IMR-90 (cell line): ENCODE measurements at regions not wholly inside any gene's neighbourhood (a gene's known extent, or its start where the extent isn't known, plus 50 kb on each side); places are given as distances from the start of the nearest gene placed in this dataset.

Source experiments
- ATAC-seq: fragments of 200-7000 bp; cut with Tn5 transposase; 2 replicates; pipeline ENCODE4 v1.9.1; 2020; ENCODE audit warnings: low read depth, mild to moderate bottlenecking, moderate library complexity
- BruUV-seq: library from RNA; stranded (reverse); fragments of 400-500 nt; replicated peaks from 2 replicates; lab custom pipeline; 2021; lab: Mats Ljungman, UMichigan
- CTCF ChIA-PET: fragments of 300-600 bp; formaldehyde crosslinking; extraction: SDS; loops from one replicate; lab custom pipeline; 2021; ENCODE audit warnings: antibody characterized with exemption; lab: Yijun Ruan, JAX
- POLR2A ChIA-PET: fragments of 300-600 bp; sonication (Branson Sonifier 250); formaldehyde crosslinking; loops from one replicate; lab custom pipeline; 2022; ENCODE audit warnings: antibody characterized with exemption; ENCODE audit not compliant: unreplicated experiment; lab: Charles Lee
- DNase-seq: peaks from one replicate; pipeline ENCODE4 v3.0.0; 2013
- H2AFZ ChIP-seq: replicated peaks from 2 replicates; pipeline ENCODE3; 2013; ENCODE audit warnings: low read length, mild to moderate bottlenecking; ENCODE audit not compliant: poor library complexity
- H2AK5ac ChIP-seq: 2 replicates; pipeline ENCODE4 v1.6.1; 2013; ENCODE audit warnings: low read depth, low read length, inconsistent platforms
- H2AK9ac ChIP-seq: replicated peaks from 2 replicates; pipeline ENCODE3; 2013; ENCODE audit warnings: mild to moderate bottlenecking, low read depth, low read length, moderate library complexity; ENCODE audit not compliant: poor library complexity
- H2BK120ac ChIP-seq: 2 replicates; pipeline ENCODE4 v1.6.1; 2013; ENCODE audit warnings: low read depth, low read length, inconsistent platforms
- H2BK15ac ChIP-seq: 3 replicates; pipeline ENCODE4 v1.6.1; 2013; ENCODE audit warnings: low read depth, low read length, inconsistent platforms
- H2BK20ac ChIP-seq: 2 replicates; pipeline ENCODE4 v1.6.1; 2013; ENCODE audit warnings: low read depth, mild to moderate bottlenecking, inconsistent platforms, low read length, moderate library complexity
- H2BK5ac ChIP-seq: 2 replicates; pipeline ENCODE4 v1.6.1; 2013; ENCODE audit warnings: mild to moderate bottlenecking, low read depth, low read length, inconsistent platforms; ENCODE audit not compliant: poor library complexity, severe bottlenecking
- H3K14ac ChIP-seq: replicated peaks from 2 replicates; pipeline ENCODE4 v1.6.1; 2013; ENCODE audit warnings: low read depth, low read length, inconsistent platforms
- H3K18ac ChIP-seq: 2 replicates; pipeline ENCODE4 v1.6.1; 2013; ENCODE audit warnings: low read depth, low read length, control low read depth
- H3K23ac ChIP-seq: 2 replicates; pipeline ENCODE4 v1.6.1; 2013; ENCODE audit warnings: low read depth, low read length, inconsistent platforms
- H3K27ac ChIP-seq: 2 replicates; pipeline ENCODE4 v1.5.1; 2013; ENCODE audit warnings: mild to moderate bottlenecking, control low read depth, low read length; ENCODE audit not compliant: insufficient read depth
- H3K27me3 ChIP-seq: 2 replicates; pipeline ENCODE4 v1.6.1; 2013; ENCODE audit warnings: low read length; ENCODE audit not compliant: control insufficient read depth, insufficient read depth
- H3K36me3 ChIP-seq: 2 replicates; pipeline ENCODE4 v1.6.1; 2013; ENCODE audit warnings: low read length, mixed read lengths; ENCODE audit not compliant: control insufficient read depth, insufficient read depth
- H3K4ac ChIP-seq: 2 replicates; pipeline ENCODE4 v1.6.1; 2013; ENCODE audit warnings: low read depth, low read length, inconsistent platforms
- H3K4me1 ChIP-seq: 2 replicates; pipeline ENCODE4 v1.6.1; 2013; ENCODE audit warnings: low read length, mixed read lengths; ENCODE audit not compliant: control insufficient read depth, insufficient read depth
- H3K4me2 ChIP-seq: 2 replicates; pipeline ENCODE4 v1.6.1; 2013; ENCODE audit warnings: low read depth, mild to moderate bottlenecking, control low read depth, low read length, moderate library complexity
- H3K4me3 ChIP-seq: 2 replicates; pipeline ENCODE4 v1.5.1; 2013; ENCODE audit warnings: low read depth, mild to moderate bottlenecking, control low read depth, low read length, moderate library complexity; ENCODE audit not compliant: insufficient read depth
- H3K56ac ChIP-seq: 2 replicates; pipeline ENCODE4 v1.6.1; 2013; ENCODE audit warnings: low read length, inconsistent platforms; ENCODE audit not compliant: insufficient read depth; ENCODE audit errors: extremely low read depth
- H3K79me1 ChIP-seq, 2 experiments: 2 replicates each; pipeline ENCODE4 v1.6.1; 2013; ENCODE audit warnings: low read length in 2 of 2, inconsistent platforms in 1 of 2, low read depth in 1 of 2
- H3K9ac ChIP-seq: 2 replicates; pipeline ENCODE4 v1.6.1; 2013; ENCODE audit warnings: low read depth, low read length, control low read depth
- H3K9me1 ChIP-seq: 2 replicates; pipeline ENCODE4 v1.6.1; 2013; ENCODE audit warnings: low read length, inconsistent platforms; ENCODE audit not compliant: insufficient read depth
- H3K9me3 ChIP-seq: 2 replicates; pipeline ENCODE4 v1.6.1; 2013; ENCODE audit warnings: low read length; ENCODE audit not compliant: control insufficient read depth, insufficient read depth
- H4K20me1 ChIP-seq: 2 replicates; pipeline ENCODE4 v1.6.1; 2013; ENCODE audit warnings: low read length, inconsistent platforms; ENCODE audit not compliant: insufficient read depth
- H4K5ac ChIP-seq: 2 replicates; pipeline ENCODE4 v1.6.1; 2013; ENCODE audit warnings: mild to moderate bottlenecking, low read depth, low read length, control low read depth
- H4K8ac ChIP-seq, 2 experiments: 2 replicates each; pipeline ENCODE4 v1.6.1; 2013; ENCODE audit warnings: low read depth in 2 of 2, low read length in 2 of 2, control low read depth in 1 of 2, inconsistent platforms in 1 of 2
- H4K91ac ChIP-seq: 2 replicates; pipeline ENCODE4 v1.6.1; 2013; ENCODE audit warnings: low read depth, low read length, inconsistent platforms; ENCODE audit not compliant: insufficient read depth
- CHD1 ChIP-seq: IDR thresholded peaks from 2 replicates; pipeline ENCODE4 v1.6.1; 2012; ENCODE audit warnings: low read depth, low read length, improper control_type of control experiment
- CTCF ChIP-seq: conservative IDR thresholded peaks from 2 replicates; pipeline ENCODE4 v1.5.1; 2012; ENCODE audit warnings: mild to moderate bottlenecking, low read depth, low read length, improper control_type of control experiment
- ELK1 ChIP-seq: fragments of 150-350 bp; IDR thresholded peaks from 2 replicates; pipeline ENCODE4 v1.6.1; 2016; ENCODE audit warnings: low read depth, mild to moderate bottlenecking, low read length, moderate library complexity, borderline replicate concordance
- FOS ChIP-seq: fragments of 150-350 bp; IDR thresholded peaks from 2 replicates; pipeline ENCODE4 v1.6.1; 2016; ENCODE audit warnings: low read depth, low read length
- MAZ ChIP-seq: IDR thresholded peaks from 2 replicates; pipeline ENCODE4 v1.6.1; 2012; ENCODE audit warnings: low read depth, mild to moderate bottlenecking, low read length, improper control_type of control experiment, moderate library complexity, borderline replicate concordance
- MXI1 ChIP-seq: IDR thresholded peaks from 2 replicates; pipeline ENCODE4 v1.6.1; 2012; ENCODE audit warnings: low read depth, mild to moderate bottlenecking, low read length, moderate library complexity, borderline replicate concordance
- NFE2L2 ChIP-seq: fragments of 150-350 bp; IDR thresholded peaks from 2 replicates; pipeline ENCODE4 v1.6.1; 2016; ENCODE audit warnings: low read depth, mild to moderate bottlenecking, low read length
- POLR2A ChIP-seq: IDR thresholded peaks from 2 replicates; pipeline ENCODE4 v1.6.1; 2012; ENCODE audit warnings: mild to moderate bottlenecking, low read depth, low read length
- RAD21 ChIP-seq: IDR thresholded peaks from 2 replicates; pipeline ENCODE4 v1.6.1; 2012; ENCODE audit warnings: low read length, improper control_type of control experiment
- RFX5 ChIP-seq: IDR thresholded peaks from 2 replicates; pipeline ENCODE4 v1.8.0; 2012; ENCODE audit warnings: low read depth, mild to moderate bottlenecking, low read length, moderate library complexity
- USF2 ChIP-seq: fragments of 150-350 bp; IDR thresholded peaks from 2 replicates; pipeline ENCODE4 v1.6.1; 2017; ENCODE audit warnings: mild to moderate bottlenecking, antibody characterized with exemption, low read length, low read depth
- WGBS, 2 experiments: methylation state at CpG; one replicate each; pipeline versions ENCODE4 v1.1.5 to v1.1.7; 2013; ENCODE audit warnings: missing lambda C conversion rate in 2 of 2; ENCODE audit not compliant: insufficient read length in 1 of 2; ENCODE audit errors: extremely low coverage in 2 of 2; 5-methylcytosine and 5-hydroxymethylcytosine counted together
- dilution Hi-C: fragments of 300-500 bp; cut with HindIII; formaldehyde crosslinking; loops from one replicate; pipeline ENCODE4 v1.14.3; 2018; ENCODE audit warnings: low sequenced_read_pairs; ENCODE audit not compliant: unreplicated experiment
- in situ Hi-C: fragments of 300-500 bp; cut with MboI; formaldehyde crosslinking; loops from 3 replicates; pipeline ENCODE4 v1.14.3; 2019; ENCODE audit warnings: low sequenced_read_pairs, inconsistent platforms, mixed read lengths
- intact Hi-C: fragments of 100-400 bp; cut with micrococcal nuclease; formaldehyde crosslinking; loops from 2 replicates; pipeline ENCODE4 v1.10.0; 2022

GRCh38 chr14:61203081-61203753 lies 77.9 kb downstream of the TMEM30B start:
- WGBS, 2 experiments, result 95% methylated on average over 6 of the region's 10 CpGs; no CpG with 5 or more reads in 1 of the 2 experiments
- no peak overlapping the region for H3K27ac ChIP-seq
- no peak overlapping the region for H2BK20ac ChIP-seq
- no peak overlapping the region for H2BK5ac ChIP-seq
- no peak overlapping the region for H2BK15ac ChIP-seq
- no peak overlapping the region for H3K14ac ChIP-seq
- no peak overlapping the region for H2AK5ac ChIP-seq
- no peak overlapping the region for H3K23ac ChIP-seq
- no peak for TF ChIP-seq RAD21
- no peak for TF ChIP-seq MAZ
- no peak for TF ChIP-seq CTCF
- TF ChIP-seq RFX5, result no peak
- no peak for TF ChIP-seq USF2
- TF ChIP-seq POLR2A, result no peak
- no peak for TF ChIP-seq ELK1
- TF ChIP-seq FOS, result no peak
- no peak for TF ChIP-seq CHD1
- TF ChIP-seq MXI1, result no peak
- no peak for TF ChIP-seq NFE2L2
- no peak overlapping the region for H4K8ac ChIP-seq
- H3K36me3 ChIP-seq, result no peaks in the 10 kb centered on the region
- in situ Hi-C loops, result no loop called here
- BruUV-seq, result no TSS peak
- H3K4me2 ChIP-seq, result no peak overlapping the region
- no peak overlapping the region for H4K91ac ChIP-seq
- H3K79me1 ChIP-seq, result no peaks in the 10 kb centered on the region
- H2BK120ac ChIP-seq, result no peak overlapping the region
- peak overlapping the region; percentile 70 for H2AFZ ChIP-seq
- no peaks in the 10 kb centered on the region for H4K20me1 ChIP-seq
- H4K5ac ChIP-seq, result no peak overlapping the region
- H3K9me3 ChIP-seq, result no peaks in the 10 kb centered on the region
- POLR2A ChIA-PET, result no interaction called here
- CTCF ChIA-PET, result no interaction called here
- no peak overlapping the region for H3K4ac ChIP-seq
- H3K9me1 ChIP-seq, result no peaks in the 10 kb centered on the region
- H3K18ac ChIP-seq, result no peak overlapping the region
- no peak overlapping the region for H3K4me3 ChIP-seq
- intact Hi-C loops, result no loop called here
- no peak overlapping the region for H3K9ac ChIP-seq
- no peaks in the 10 kb centered on the region for H3K4me1 ChIP-seq
- no peak for ATAC-seq
- DNase-seq, result no peak
- H3K56ac ChIP-seq, result no peak overlapping the region
- H3K27me3 ChIP-seq, result no peaks in the 10 kb centered on the region
- dilution Hi-C loops, result no loop called here
- no peak overlapping the region for H2AK9ac ChIP-seq
